A673 (cell line): ENCODE measurements at regions not wholly inside any gene's neighbourhood (a gene's known extent, or its start where the extent isn't known, plus 50 kb on each side); places are given as distances from the start of the nearest gene placed in this dataset.

Experiments used
- BruUV-seq: library from RNA; stranded (reverse); fragments of 400-500 nt; replicated peaks from 2 replicates; lab custom pipeline; 2021; lab: Mats Ljungman, UMichigan
- CTCF ChIA-PET: fragments of 300-600 bp; sonication (Branson Sonifier 250); formaldehyde crosslinking; loops from one replicate; lab custom pipeline; 2022; ENCODE audit warnings: antibody characterized with exemption; lab: Charles Lee
- POLR2A ChIA-PET: fragments of 300-600 bp; sonication (Branson Sonifier 250); formaldehyde crosslinking; loops from one replicate; lab custom pipeline; 2022; ENCODE audit warnings: antibody characterized with exemption; ENCODE audit not compliant: low non-redundant PET; lab: Charles Lee
- DNase-seq: peaks from one replicate; pipeline ENCODE4 v3.0.0-alpha.2; 2015; ENCODE audit warnings: low spot score
- H3K27ac ChIP-seq: fragments of 200-600 bp; sonication (generic); 2 replicates; pipeline ENCODE4 v1.5.1; 2016; ENCODE audit warnings: mixed run types, low read depth, mild to moderate bottlenecking, mixed read lengths, antibody characterized with exemption, low read length; ENCODE audit not compliant: poor library complexity, severe bottlenecking
- H3K27me3 ChIP-seq: fragments of 200-600 bp; sonication (generic); replicated peaks from 2 replicates; pipeline ENCODE4 v1.6.1; 2017; ENCODE audit warnings: mixed run types, low read depth, mild to moderate bottlenecking, mixed read lengths, antibody characterized with exemption, low read length; ENCODE audit not compliant: insufficient read depth, poor library complexity
- H3K36me3 ChIP-seq: fragments of 200-600 bp; sonication (generic); 2 replicates; pipeline ENCODE4 v1.6.1; 2016; ENCODE audit warnings: mixed run types, mild to moderate bottlenecking, mixed read lengths, antibody characterized with exemption, low read length; ENCODE audit not compliant: insufficient read depth, poor library complexity, severe bottlenecking
- H3K4me1 ChIP-seq: fragments of 200-600 bp; sonication (generic); 2 replicates; pipeline ENCODE4 v1.6.1; 2017; ENCODE audit warnings: mixed run types, mild to moderate bottlenecking, mixed read lengths, antibody characterized with exemption, low read length; ENCODE audit not compliant: insufficient read depth, poor library complexity, severe bottlenecking
- H3K4me3 ChIP-seq: fragments of 200-600 bp; sonication (generic); 2 replicates; pipeline ENCODE4 v1.5.1; 2016; ENCODE audit warnings: low read depth, mixed run types, mild to moderate bottlenecking, mixed read lengths, low read length; ENCODE audit not compliant: poor library complexity, severe bottlenecking
- H3K9me3 ChIP-seq: fragments of 200-600 bp; sonication (generic); 2 replicates; pipeline ENCODE4 v1.6.1; 2016; ENCODE audit warnings: mixed run types, low read depth, mild to moderate bottlenecking, mixed read lengths, antibody characterized with exemption, low read length; ENCODE audit not compliant: poor library complexity, severe bottlenecking
- CTCF ChIP-seq: fragments of 300-800, 200-600 bp; sonication (generic); conservative IDR thresholded peaks from 2 replicates; pipeline ENCODE4 v1.5.1; 2017; ENCODE audit warnings: low read depth, mild to moderate bottlenecking, antibody characterized with exemption, low read length, moderate library complexity, mixed read lengths
- EZH2 ChIP-seq: fragments of 200-600 bp; sonication (generic); IDR thresholded peaks from 2 replicates; pipeline ENCODE4 v1.6.1; 2017; ENCODE audit warnings: borderline replicate concordance, low read depth, mild to moderate bottlenecking, mixed read lengths, antibody characterized with exemption, low read length; ENCODE audit not compliant: poor library complexity, severe bottlenecking
- intact Hi-C: fragments of 100-400 bp; cut with micrococcal nuclease; formaldehyde crosslinking; loops from one replicate; pipeline ENCODE4 v1.10.0; 2022; ENCODE audit not compliant: unreplicated experiment

GRCh38 chr11:37533087-37533486 lies 935.1 kb upstream of the RAG2 start:
- Histone ChIP-seq H3K4me3 (no peak overlapping the region), H3K36me3 (no peaks in the 10 kb centered on the region), H3K9me3 (peaks cover 19% of the 10 kb centered on the region), H3K4me1 (peaks cover 8% of the 10 kb centered on the region), H3K27ac (no peak overlapping the region), H3K27me3 (no peaks in the 10 kb centered on the region)
- ChIA-PET POLR2A (interaction anchor here (0.6 kb wide), 1 partner anchor 9 kb away, joined by 3 read pairs; no protein-coding TSS in a partner anchor), CTCF (no interaction called here)
- TF ChIP-seq CTCF: no peak
- TF ChIP-seq EZH2: no peak
- DNase-seq: peak; percentile 51
- intact Hi-C loops: no loop called here
- no TSS peak for BruUV-seq

GRCh38 chr11:37532271-37532670 lies 934.2 kb upstream of the RAG2 start:
- Histone ChIP-seq H3K4me3 (no peak overlapping the region), H3K27ac (no peak overlapping the region), H3K36me3 (no peaks in the 10 kb centered on the region), H3K4me1 (peaks cover 8% of the 10 kb centered on the region), H3K27me3 (no peaks in the 10 kb centered on the region), H3K9me3 (peaks cover 25% of the 10 kb centered on the region)
- no peak for TF ChIP-seq CTCF
- TF ChIP-seq EZH2: no peak
- POLR2A ChIA-PET: no interaction called here
- intact Hi-C loops: no loop called here
- no TSS peak for BruUV-seq
- CTCF ChIA-PET: interaction anchor here (0.5 kb wide), 1 partner anchor 863 kb away, joined by 8 read pairs; no protein-coding TSS in a partner anchor
- peak; percentile 22 for DNase-seq

GRCh38 chr11:37527545-37527944 lies 929.5 kb upstream of the RAG2 start:
- BruUV-seq: no TSS peak
- H3K36me3 ChIP-seq: no peaks in the 10 kb centered on the region
- DNase-seq: no peak
- ChIA-PET CTCF (no interaction called here), POLR2A (interaction anchor here (0.6 to 0.7 kb wide), 2 partner anchors 531 to 710 kb away, joined by 3 to 12 read pairs; no protein-coding TSS in a partner anchor)
- no peak overlapping the region for H3K4me3 ChIP-seq
- peaks cover 25% of the 10 kb centered on the region for H3K9me3 ChIP-seq
- peaks cover 6% of the 10 kb centered on the region for H3K4me1 ChIP-seq
- no peaks in the 10 kb centered on the region for H3K27me3 ChIP-seq
- H3K27ac ChIP-seq: no peak overlapping the region
- no peak for TF ChIP-seq EZH2
- TF ChIP-seq CTCF: no peak
- intact Hi-C loops: no loop called here
